ENCODE measurements at regions not wholly inside any gene's neighbourhood (a gene's known extent, or its start where the extent isn't known, plus 50 kb on each side); places are given as distances from the start of the nearest gene placed in this dataset.
"Not testable (repeated sequence)": the region's sequence is repeated elsewhere in the genome, so short reads cannot be mapped to it uniquely, and the experiment has no call there.

GRCh38 chr9:17083258-17083657 lies 51.6 kb upstream of the CNTLN start:
- no peak for DNase-seq

- no peak for DNase-seq
Observed at GRCh38 chr9:17082343-17083064, 52.3 kb upstream of the CNTLN start.

- no peak for DNase-seq
Observed at GRCh38 chr9:17081814-17082213, 53.0 kb upstream of the CNTLN start.

DNA sequence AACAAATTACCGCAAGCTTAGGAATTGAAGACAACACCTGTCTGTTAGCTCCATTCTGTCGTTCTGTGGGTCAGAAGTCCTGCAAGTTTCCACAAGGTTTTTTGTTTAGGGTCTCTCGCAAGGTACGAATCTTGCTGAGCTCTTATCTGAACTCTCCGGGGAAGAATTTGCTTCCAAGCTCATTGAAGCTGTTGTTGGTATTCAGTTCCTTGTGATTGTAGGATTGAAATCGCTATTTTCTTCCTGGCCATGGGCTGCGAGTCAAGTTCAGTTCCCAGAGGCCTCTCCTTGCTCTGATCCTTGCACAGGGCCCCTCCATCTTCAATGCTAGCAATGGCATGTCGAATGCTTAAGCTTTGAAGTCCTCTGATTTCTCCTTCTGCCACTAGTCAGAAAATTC lies 53.5 kb upstream of the CNTLN start:
- no peak for DNase-seq

GRCh38 chr9:17075758-17076485 lies 58.9 kb upstream of the CNTLN start:
- no peak for DNase-seq

- no peak for DNase-seq
Observed at GRCh38 chr9:17075146-17075757, 59.6 kb upstream of the CNTLN start.

- DNase-seq = not testable (repeated sequence)
Observed at GRCh38 chr9:17072563-17072962, 62.3 kb upstream of the CNTLN start.

- no peak for DNase-seq
Observed at GRCh38 chr9:17068671-17069070, 66.2 kb upstream of the CNTLN start.

DNA sequence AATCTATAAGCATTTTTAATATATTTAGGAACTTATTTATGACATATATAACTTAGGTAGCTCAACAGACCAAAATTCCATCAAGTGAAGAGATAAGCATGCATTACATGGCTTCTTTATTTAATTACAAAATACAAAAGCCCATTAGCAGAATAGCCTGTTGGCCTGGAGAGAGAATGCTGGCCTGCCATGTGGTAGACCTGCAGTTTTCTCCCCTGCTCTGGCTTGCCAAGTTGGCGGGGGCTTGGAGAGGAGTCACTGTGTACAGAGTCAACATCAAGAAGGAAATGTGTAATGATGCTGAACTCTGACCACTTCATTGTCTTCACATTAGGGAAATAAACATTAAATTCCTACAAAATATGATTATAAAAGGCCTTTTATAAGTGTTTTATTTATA lies 69.8 kb upstream of the CNTLN start:
- peak in 1 of 2 experiments; percentile 18 for DNase-seq

- no peak for DNase-seq
Observed at GRCh38 chr9:17064558-17064957, 70.3 kb upstream of the CNTLN start.

DNA sequence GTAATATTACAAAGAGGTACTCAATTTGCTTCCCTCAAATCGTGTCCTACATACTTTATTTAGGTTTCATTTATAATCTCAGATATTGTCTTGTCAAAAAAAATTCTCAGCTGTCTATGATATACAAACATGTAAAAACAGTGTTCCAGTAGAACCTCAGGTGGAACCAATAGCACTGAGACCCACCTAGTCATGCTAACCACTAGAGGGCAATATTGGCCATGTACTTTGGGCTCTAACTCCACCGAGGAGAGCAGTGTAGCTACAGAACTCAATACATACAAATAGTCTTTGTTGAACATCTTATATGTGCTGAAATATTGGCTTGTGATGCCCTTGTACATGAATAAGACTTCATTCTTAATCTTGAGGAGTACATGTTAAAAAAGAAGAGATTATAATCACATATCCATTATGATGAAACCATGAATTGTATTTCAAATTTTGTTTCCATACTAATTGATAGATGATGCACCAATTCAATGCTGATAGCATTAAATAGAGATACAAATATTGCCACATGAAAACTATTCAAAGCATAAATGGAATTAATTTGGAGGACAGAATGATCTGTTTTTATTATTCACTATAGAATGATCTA lies 71.2 kb upstream of the CNTLN start:
- DNase-seq = peak; percentile 49 to 69

- DNase-seq = no peak
Observed at GRCh38 chr9:17062497-17062896, 72.3 kb upstream of the CNTLN start.

DNA sequence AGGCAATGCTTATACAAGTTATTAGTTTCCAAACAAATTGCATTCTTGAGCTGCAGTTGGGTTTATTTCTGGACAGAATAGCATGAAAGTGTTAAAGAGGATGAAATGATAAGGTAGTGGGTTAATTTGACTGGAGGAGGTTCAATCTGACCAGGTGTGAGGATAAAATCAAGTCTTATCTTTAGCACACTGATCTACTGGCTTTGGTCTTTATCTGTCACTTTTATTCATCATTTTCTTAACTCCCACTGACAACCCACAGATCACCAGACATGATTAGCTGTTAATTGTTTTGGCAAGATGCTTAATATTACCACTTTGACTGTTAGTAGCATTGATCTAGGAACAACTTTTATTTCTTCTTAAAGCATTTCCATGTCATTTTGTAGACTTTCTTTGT lies 74.4 kb upstream of the CNTLN start:
- DNase-seq = no peak

- DNase-seq = no peak
Observed at GRCh38 chr9:17059465-17059864, 75.4 kb upstream of the CNTLN start.

GRCh38 chr9:17057729-17058128 lies 77.1 kb upstream of the CNTLN start:
- DNase-seq = no peak

DNA sequence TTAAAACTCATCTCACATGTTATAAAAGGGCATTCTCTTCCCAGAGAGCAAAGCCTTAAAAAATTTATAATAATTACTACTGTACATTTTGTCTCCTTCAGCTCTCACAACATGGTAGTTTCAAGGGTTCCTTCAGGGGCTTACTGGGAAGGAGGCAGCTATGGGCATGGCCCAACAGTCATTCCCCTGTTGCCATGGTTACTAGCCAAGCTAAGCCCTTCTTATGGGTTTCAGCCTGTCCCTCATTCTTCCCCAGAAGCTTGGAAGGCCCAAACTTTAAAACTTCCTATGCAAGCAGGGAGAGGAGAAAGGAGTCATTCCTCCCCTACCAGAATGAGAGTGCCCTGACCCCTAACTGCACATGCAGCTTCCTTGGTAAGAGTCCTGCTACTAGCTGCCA lies 82.2 kb upstream of the CNTLN start:
- no peak for DNase-seq

GRCh38 chr9:17045381-17045940 lies 89.4 kb upstream of the CNTLN start:
- no peak for DNase-seq

DNA sequence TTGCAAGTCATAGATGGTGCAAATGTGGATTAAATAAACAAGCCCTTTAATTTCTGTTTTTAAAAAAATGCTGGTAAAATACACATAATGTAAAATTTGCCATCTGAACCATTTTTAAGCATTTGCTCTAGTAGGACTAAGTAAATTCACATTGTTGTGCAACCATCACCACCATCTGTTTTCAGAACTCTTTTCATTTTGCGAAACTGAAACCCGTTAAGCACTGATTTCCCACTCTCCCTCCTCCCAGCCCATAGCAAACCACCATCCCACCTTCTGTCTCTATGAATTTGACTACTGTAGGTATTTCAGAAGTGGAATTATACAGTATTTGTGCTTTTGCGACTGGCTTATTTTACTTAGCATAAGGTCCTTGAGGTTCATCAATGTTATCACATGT lies 103.3 kb upstream of the CNTLN start:
- no peak for DNase-seq

DNA sequence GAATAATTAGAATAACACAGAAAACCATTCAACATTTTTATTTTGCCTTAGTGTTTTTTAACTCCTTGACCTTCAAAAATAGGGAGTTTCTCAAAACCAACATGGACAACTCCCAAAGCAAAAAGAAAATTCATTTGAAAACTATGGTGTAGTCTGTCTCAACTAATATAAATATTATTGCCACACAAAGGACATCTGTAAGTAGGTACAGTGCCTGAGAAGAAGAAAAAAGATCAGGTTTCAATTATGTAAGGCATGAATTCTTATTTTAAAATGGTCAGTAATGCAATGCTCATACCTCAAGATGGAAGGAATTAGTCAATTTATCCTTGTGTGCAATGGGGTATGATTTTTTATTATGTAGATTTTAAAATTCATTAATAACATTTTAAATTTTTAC lies 109.6 kb upstream of the CNTLN start:
- DNase-seq = no peak

DNA sequence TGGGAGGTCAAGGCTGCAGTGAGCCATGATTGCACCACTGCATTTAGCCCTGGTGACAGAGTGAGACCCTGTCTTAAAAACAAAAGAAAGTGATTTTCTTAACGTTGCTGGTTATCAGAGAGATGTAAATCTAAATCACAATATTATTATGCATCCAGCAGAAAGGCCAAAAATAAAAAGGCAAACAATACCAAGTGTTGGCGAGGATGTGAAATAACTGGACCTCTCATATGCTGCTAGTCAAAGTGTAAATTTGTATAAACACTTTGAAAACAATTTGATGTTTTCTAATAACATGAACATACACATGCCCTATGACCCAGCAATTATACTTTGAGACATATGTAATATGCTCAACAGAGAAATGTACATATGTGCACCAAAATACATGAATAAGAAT lies 110.7 kb upstream of the CNTLN start:
- DNase-seq = no peak

- peak in 1 of 2 experiments; percentile 16 for DNase-seq
Observed at GRCh38 chr9:17021387-17021970, 113.4 kb upstream of the CNTLN start.

DNA sequence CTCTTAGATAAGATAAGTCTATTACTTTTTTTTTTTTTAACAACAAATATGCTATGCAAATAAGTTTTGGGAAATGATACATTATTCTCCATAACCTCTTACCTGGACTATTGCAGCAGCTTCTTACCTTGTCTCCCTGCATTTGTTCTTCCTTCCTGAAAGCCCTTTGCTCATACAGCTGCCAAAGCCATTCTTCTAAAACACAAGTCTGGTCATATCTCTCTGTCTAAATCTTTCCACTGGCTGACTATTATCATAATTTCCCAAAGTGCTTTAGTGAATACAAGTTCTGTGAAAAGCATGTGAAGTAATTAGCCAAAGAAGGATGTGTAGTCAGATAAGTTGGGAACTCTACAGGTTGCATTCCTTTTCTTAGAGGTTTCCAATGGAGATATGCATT lies 115.4 kb upstream of the CNTLN start:
- DNase-seq = no peak
